BLaER1 (cell line): ENCODE measurements at regions not wholly inside any gene's neighbourhood (a gene's known extent, or its start where the extent isn't known, plus 50 kb on each side); places are given as distances from the start of the nearest gene placed in this dataset.

Experiments used
- H3K27ac ChIP-seq: shearing (Covaris generic); formaldehyde crosslinking; 2 replicates; pipeline ENCODE4 v1.8.1; 2022
- H3K27me3 ChIP-seq: shearing (Covaris generic); formaldehyde crosslinking; 2 replicates; pipeline ENCODE4 v1.8.1; 2022
- H3K36me3 ChIP-seq: shearing (Covaris generic); formaldehyde crosslinking; 2 replicates; pipeline ENCODE4 v1.8.1; 2022
- H3K4me1 ChIP-seq: shearing (Covaris generic); formaldehyde crosslinking; 2 replicates; pipeline ENCODE4 v1.8.1; 2022
- H3K4me2 ChIP-seq: shearing (Covaris generic); formaldehyde crosslinking; 2 replicates; pipeline ENCODE4 v1.8.1; 2022
- H3K4me3 ChIP-seq: shearing (Covaris generic); formaldehyde crosslinking; 2 replicates; pipeline ENCODE4 v1.8.1; 2022
- H3K9ac ChIP-seq: shearing (Covaris generic); formaldehyde crosslinking; 2 replicates; pipeline ENCODE4 v1.8.1; 2022
- H3K9me3 ChIP-seq: shearing (Covaris generic); formaldehyde crosslinking; 2 replicates; pipeline ENCODE4 v1.8.1; 2022
- H4K20me1 ChIP-seq: shearing (Covaris generic); formaldehyde crosslinking; 2 replicates; pipeline ENCODE4 v1.8.1; 2022
- Cebpa-rat ChIP-seq: shearing (Covaris generic); IDR thresholded peaks from 2 replicates; pipeline ENCODE4 v1.8.1; 2022

GRCh38 chr10:58951087-58951486 is 225.4 kb upstream of the PHYHIPL start:
- Histone ChIP-seq H3K27me3 (no peaks in the 10 kb centered on the region), H3K27ac (no peak overlapping the region), H3K9me3 (no peaks in the 10 kb centered on the region), H4K20me1 (no peaks in the 10 kb centered on the region), H3K9ac (no peak overlapping the region), H3K4me2 (no peak overlapping the region), H3K4me1 (peaks cover 6% of the 10 kb centered on the region; the same call in 1 of the 2 replicates), H3K36me3 (no peaks in the 10 kb centered on the region), H3K4me3 (no peak overlapping the region)
- TF ChIP-seq Cebpa-rat = no peak

- H3K4me3 ChIP-seq = no peak overlapping the region
- no peaks in the 10 kb centered on the region for H3K36me3 ChIP-seq
- no peak overlapping the region for H3K27ac ChIP-seq
- TF ChIP-seq Cebpa-rat = no peak
- no peaks in the 10 kb centered on the region for H3K9me3 ChIP-seq
- H3K4me2 ChIP-seq = no peak overlapping the region
- H3K9ac ChIP-seq = no peak overlapping the region
- H4K20me1 ChIP-seq = no peaks in the 10 kb centered on the region
- peaks cover 6% of the 10 kb centered on the region; the same call in 1 of the 2 replicates for H3K4me1 ChIP-seq
- no peaks in the 10 kb centered on the region for H3K27me3 ChIP-seq
Observed at GRCh38 chr10:58951746-58952145, 224.7 kb upstream of the PHYHIPL start.

GRCh38 chr10:58952162-58952601 is 224.3 kb upstream of the PHYHIPL start:
- Histone ChIP-seq H3K27ac (no peak overlapping the region), H4K20me1 (no peaks in the 10 kb centered on the region), H3K4me1 (peaks cover 8% of the 10 kb centered on the region; the same call in 1 of the 2 replicates), H3K27me3 (no peaks in the 10 kb centered on the region), H3K9ac (no peak overlapping the region), H3K4me3 (no peak overlapping the region), H3K9me3 (no peaks in the 10 kb centered on the region), H3K4me2 (no peak overlapping the region), H3K36me3 (no peaks in the 10 kb centered on the region)
- no peak for TF ChIP-seq Cebpa-rat

GRCh38 chr10:58952747-58953466 is 223.5 kb upstream of the PHYHIPL start:
- Histone ChIP-seq H3K27me3 (no peaks in the 10 kb centered on the region), H3K4me2 (no peak overlapping the region), H3K27ac (no peak overlapping the region), H3K4me3 (no peak overlapping the region), H3K9ac (no peak overlapping the region), H3K9me3 (no peaks in the 10 kb centered on the region), H3K36me3 (no peaks in the 10 kb centered on the region), H4K20me1 (no peaks in the 10 kb centered on the region), H3K4me1 (peaks cover 10% of the 10 kb centered on the region; the same call in 1 of the 2 replicates)
- no peak for TF ChIP-seq Cebpa-rat

GRCh38 chr10:58954178-58954577 is 222.3 kb upstream of the PHYHIPL start:
- Histone ChIP-seq H4K20me1 (no peaks in the 10 kb centered on the region), H3K27me3 (no peaks in the 10 kb centered on the region), H3K9ac (no peak overlapping the region), H3K27ac (no peak overlapping the region), H3K4me3 (no peak overlapping the region), H3K4me2 (no peak overlapping the region), H3K9me3 (no peaks in the 10 kb centered on the region), H3K4me1 (peaks cover 10% of the 10 kb centered on the region; the same call in 1 of the 2 replicates), H3K36me3 (no peaks in the 10 kb centered on the region)
- no peak for TF ChIP-seq Cebpa-rat

GRCh38 chr10:58955615-58956014 is 220.8 kb upstream of the PHYHIPL start:
- Histone ChIP-seq H3K4me3 (no peak overlapping the region), H4K20me1 (no peaks in the 10 kb centered on the region), H3K9ac (no peak overlapping the region), H3K9me3 (no peaks in the 10 kb centered on the region), H3K27me3 (no peaks in the 10 kb centered on the region), H3K27ac (no peak overlapping the region), H3K4me2 (no peak overlapping the region), H3K36me3 (no peaks in the 10 kb centered on the region), H3K4me1 (peaks cover 10% of the 10 kb centered on the region; the same call in 1 of the 2 replicates)
- no peak for TF ChIP-seq Cebpa-rat

- Histone ChIP-seq H3K9ac (no peak overlapping the region), H3K4me1 (peaks cover 10% of the 10 kb centered on the region; the same call in 1 of the 2 replicates), H3K36me3 (no peaks in the 10 kb centered on the region), H3K4me3 (no peak overlapping the region), H3K9me3 (no peaks in the 10 kb centered on the region), H3K4me2 (no peak overlapping the region), H3K27me3 (no peaks in the 10 kb centered on the region), H4K20me1 (no peaks in the 10 kb centered on the region), H3K27ac (no peak overlapping the region)
- TF ChIP-seq Cebpa-rat = no peak
Observed at GRCh38 chr10:58956926-58957325, 219.5 kb upstream of the PHYHIPL start.

GRCh38 chr10:58957517-58957916 is 218.9 kb upstream of the PHYHIPL start:
- H3K27me3 ChIP-seq = no peaks in the 10 kb centered on the region
- H3K4me1 ChIP-seq = peaks cover 10% of the 10 kb centered on the region; the same call in 1 of the 2 replicates
- no peaks in the 10 kb centered on the region for H4K20me1 ChIP-seq
- no peaks in the 10 kb centered on the region for H3K36me3 ChIP-seq
- no peak for TF ChIP-seq Cebpa-rat
- H3K9ac ChIP-seq = no peak overlapping the region
- H3K4me2 ChIP-seq = no peak overlapping the region
- no peaks in the 10 kb centered on the region for H3K9me3 ChIP-seq
- H3K27ac ChIP-seq = no peak overlapping the region
- no peak overlapping the region for H3K4me3 ChIP-seq

- Histone ChIP-seq H3K27me3 (no peaks in the 10 kb centered on the region), H3K9me3 (no peaks in the 10 kb centered on the region), H3K9ac (no peak overlapping the region), H3K27ac (no peak overlapping the region), H3K4me3 (no peak overlapping the region), H4K20me1 (no peaks in the 10 kb centered on the region), H3K4me2 (0 out of 2 replicates have a peak overlapping the region, but pooled peaks have one; percentile 53), H3K36me3 (no peaks in the 10 kb centered on the region), H3K4me1 (peaks cover 16% of the 10 kb centered on the region)
- no peak for TF ChIP-seq Cebpa-rat
Observed at GRCh38 chr10:58963101-58963534, 213.3 kb upstream of the PHYHIPL start.

- no peak for TF ChIP-seq Cebpa-rat
- Histone ChIP-seq H3K27ac (no peak overlapping the region; the same call in 1 of the 2 replicates), H3K36me3 (no peaks in the 10 kb centered on the region), H3K4me2 (peak overlapping the region; percentile 53), H3K4me3 (no peak overlapping the region), H3K4me1 (peaks cover 22% of the 10 kb centered on the region), H3K9me3 (no peaks in the 10 kb centered on the region), H4K20me1 (no peaks in the 10 kb centered on the region), H3K27me3 (no peaks in the 10 kb centered on the region), H3K9ac (no peak overlapping the region)
Observed at GRCh38 chr10:58963723-58964124, 212.7 kb upstream of the PHYHIPL start.
